ENCODE measurements at regions not wholly inside any gene's neighbourhood (a gene's known extent, or its start where the extent isn't known, plus 50 kb on each side); places are given as distances from the start of the nearest gene placed in this dataset.

- H3K36me3 ChIP-seq (replicated peaks; ENCODE audit: insufficient read depth, low read depth) = no peaks in the 10 kb centered on the region
- H3K27me3 ChIP-seq = no peaks in the 10 kb centered on the region
- TF ChIP-seq, protein P1, sequence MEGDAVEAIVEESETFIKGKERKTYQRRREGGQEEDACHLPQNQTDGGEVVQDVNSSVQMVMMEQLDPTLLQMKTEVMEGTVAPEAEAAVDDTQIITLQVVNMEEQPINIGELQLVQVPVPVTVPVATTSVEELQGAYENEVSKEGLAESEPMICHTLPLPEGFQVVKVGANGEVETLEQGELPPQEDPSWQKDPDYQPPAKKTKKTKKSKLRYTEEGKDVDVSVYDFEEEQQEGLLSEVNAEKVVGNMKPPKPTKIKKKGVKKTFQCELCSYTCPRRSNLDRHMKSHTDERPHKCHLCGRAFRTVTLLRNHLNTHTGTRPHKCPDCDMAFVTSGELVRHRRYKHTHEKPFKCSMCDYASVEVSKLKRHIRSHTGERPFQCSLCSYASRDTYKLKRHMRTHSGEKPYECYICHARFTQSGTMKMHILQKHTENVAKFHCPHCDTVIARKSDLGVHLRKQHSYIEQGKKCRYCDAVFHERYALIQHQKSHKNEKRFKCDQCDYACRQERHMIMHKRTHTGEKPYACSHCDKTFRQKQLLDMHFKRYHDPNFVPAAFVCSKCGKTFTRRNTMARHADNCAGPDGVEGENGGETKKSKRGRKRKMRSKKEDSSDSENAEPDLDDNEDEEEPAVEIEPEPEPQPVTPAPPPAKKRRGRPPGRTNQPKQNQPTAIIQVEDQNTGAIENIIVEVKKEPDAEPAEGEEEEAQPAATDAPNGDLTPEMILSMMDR (IDR thresholded peaks at IDR 0.05; ENCODE audit: poor library complexity) = no peak
- TF ChIP-seq EZH2 (IDR thresholded peaks at IDR 0.05; ENCODE audit: borderline replicate concordance) (no peak), EZH2phosphoT487 (IDR thresholded peaks at IDR 0.05; ENCODE audit: low read depth, severe bottlenecking, unreplicated experiment) (no peak)
Measured at GRCh38 chr5:26323794-26324193, 714.6 kb downstream of the CDH9 start.

GRCh38 chr5:26321278-26321677, 717.1 kb downstream of the CDH9 start:
- H3K4me3 ChIP-seq = no peak overlapping the region
- no peak overlapping the region for H3K27ac ChIP-seq

More at GRCh38 chr5:26323794-26324193, 714.6 kb downstream of the CDH9 start:
- Histone ChIP-seq H2AFZ (no peak overlapping the region), H3K4me2 (no peak overlapping the region), H3K9me3 (ENCODE audit: low read depth) (no peaks in the 10 kb centered on the region), H3K27ac (no peak overlapping the region), H3K79me2 (no peaks in the 10 kb centered on the region), H3K4me1 (ENCODE audit: insufficient read depth) (no peaks in the 10 kb centered on the region), H4K20me1 (ENCODE audit: insufficient read depth, poor library complexity, severe bottlenecking) (no peaks in the 10 kb centered on the region), H3K9me2 (replicated peaks; ENCODE audit: insufficient read depth) (no peaks in the 10 kb centered on the region), H3K4me3 (no peak overlapping the region)
- DNase-seq (ENCODE audit: low spot score) = no peak
- WGBS (ENCODE audit: low lambda C conversion rate, missing lambda C conversion rate) = 96% methylated on average over 13 of the region's 13 CpGs

DNA sequence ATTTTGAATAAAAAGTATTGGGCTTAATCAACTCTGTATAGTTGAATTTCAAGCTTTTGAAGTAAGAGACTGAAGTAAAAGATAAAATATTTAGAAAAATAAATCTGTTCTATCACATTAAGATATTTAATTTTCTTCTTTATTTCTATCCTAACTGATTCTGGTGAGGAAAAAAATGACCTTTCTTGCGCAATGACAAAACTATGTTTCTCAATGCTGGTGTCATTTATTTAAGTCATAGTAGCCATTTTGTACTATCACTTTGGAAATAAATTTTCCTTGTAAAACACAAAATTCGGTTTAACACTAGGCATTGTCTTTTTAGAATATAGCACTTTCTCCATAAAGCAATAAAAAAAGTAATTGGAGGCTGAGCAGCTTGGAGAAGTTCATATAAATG, 728.0 kb downstream of the CDH9 start:
- Histone ChIP-seq H2AFZ (no peak overlapping the region), H3K79me2 (no peaks in the 10 kb centered on the region), H3K4me1 (ENCODE audit: insufficient read depth) (no peaks in the 10 kb centered on the region), H3K36me3 (replicated peaks; ENCODE audit: insufficient read depth, low read depth) (no peaks in the 10 kb centered on the region), H3K4me2 (no peak overlapping the region), H4K20me1 (ENCODE audit: insufficient read depth, poor library complexity, severe bottlenecking) (no peaks in the 10 kb centered on the region), H3K4me3 (no peak overlapping the region), H3K27ac (no peak overlapping the region), H3K9me2 (replicated peaks; ENCODE audit: insufficient read depth) (no peaks in the 10 kb centered on the region), H3K9me3 (ENCODE audit: low read depth) (no peaks in the 10 kb centered on the region), H3K27me3 (no peaks in the 10 kb centered on the region)
- no peak for DNase-seq (ENCODE audit: low spot score)
- 71% methylated on average over 2 of the region's 2 CpGs for WGBS (ENCODE audit: low lambda C conversion rate, missing lambda C conversion rate)
- TF ChIP-seq, protein P1 (IDR thresholded peaks at IDR 0.05; ENCODE audit: poor library complexity) = no peak
- TF ChIP-seq EZH2 (IDR thresholded peaks at IDR 0.05; ENCODE audit: borderline replicate concordance) (no peak), EZH2phosphoT487 (IDR thresholded peaks at IDR 0.05; ENCODE audit: low read depth, severe bottlenecking, unreplicated experiment) (no peak)

More at GRCh38 chr5:26321278-26321677, 717.1 kb downstream of the CDH9 start:
- H3K9me2 ChIP-seq (replicated peaks; ENCODE audit: insufficient read depth) = no peaks in the 10 kb centered on the region
- no peak overlapping the region for H2AFZ ChIP-seq
- H3K36me3 ChIP-seq (replicated peaks; ENCODE audit: insufficient read depth, low read depth) = no peaks in the 10 kb centered on the region
- no peaks in the 10 kb centered on the region for H4K20me1 ChIP-seq (ENCODE audit: insufficient read depth, poor library complexity, severe bottlenecking)
- TF ChIP-seq, protein P1 (IDR thresholded peaks at IDR 0.05; ENCODE audit: poor library complexity) = no peak
- TF ChIP-seq EZH2 (IDR thresholded peaks at IDR 0.05; ENCODE audit: borderline replicate concordance) (no peak), EZH2phosphoT487 (IDR thresholded peaks at IDR 0.05; ENCODE audit: low read depth, severe bottlenecking, unreplicated experiment) (no peak)
- H3K79me2 ChIP-seq = no peaks in the 10 kb centered on the region
- H3K27me3 ChIP-seq = no peaks in the 10 kb centered on the region
- H3K9me3 ChIP-seq (ENCODE audit: low read depth) = no peaks in the 10 kb centered on the region
- WGBS (ENCODE audit: low lambda C conversion rate, missing lambda C conversion rate) = 79% methylated on average over 2 of the region's 2 CpGs
- no peak for DNase-seq (ENCODE audit: low spot score)
- H3K4me1 ChIP-seq (ENCODE audit: insufficient read depth) = no peaks in the 10 kb centered on the region
- H3K4me2 ChIP-seq = no peak overlapping the region

DNA sequence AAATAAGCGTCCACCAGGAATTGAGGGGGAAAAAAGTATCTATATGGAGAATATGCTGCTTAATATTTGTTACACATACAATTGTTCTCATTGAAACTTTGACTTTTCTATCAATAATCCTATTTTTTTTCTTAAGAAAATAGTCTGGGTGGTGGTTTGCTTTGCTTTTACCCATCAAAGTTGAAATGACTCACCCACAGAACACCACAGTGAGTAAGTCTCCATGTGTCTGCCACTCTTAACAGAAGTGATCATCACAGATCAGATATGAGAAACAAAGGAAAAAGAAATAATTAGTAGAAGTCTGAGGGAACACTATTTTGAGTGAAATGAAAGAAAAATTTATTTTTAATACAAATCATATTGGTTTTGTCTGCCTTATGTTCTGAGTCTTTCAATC, 742.8 kb downstream of the CDH9 start:
- H3K9me2 ChIP-seq (replicated peaks; ENCODE audit: insufficient read depth) = no peaks in the 10 kb centered on the region
- no peak overlapping the region for H3K4me2 ChIP-seq
- no peaks in the 10 kb centered on the region for H4K20me1 ChIP-seq (ENCODE audit: insufficient read depth, poor library complexity, severe bottlenecking)
- no peak overlapping the region for H2AFZ ChIP-seq
- H3K9me3 ChIP-seq (ENCODE audit: low read depth) = no peaks in the 10 kb centered on the region
- no peak overlapping the region for H3K27ac ChIP-seq
- H3K36me3 ChIP-seq (replicated peaks; ENCODE audit: insufficient read depth, low read depth) = no peaks in the 10 kb centered on the region
- no peak for DNase-seq (ENCODE audit: low spot score)
- no peaks in the 10 kb centered on the region for H3K79me2 ChIP-seq
- TF ChIP-seq, protein P1 (IDR thresholded peaks at IDR 0.05; ENCODE audit: poor library complexity) = no peak
- TF ChIP-seq EZH2 (IDR thresholded peaks at IDR 0.05; ENCODE audit: borderline replicate concordance) (no peak), EZH2phosphoT487 (IDR thresholded peaks at IDR 0.05; ENCODE audit: low read depth, severe bottlenecking, unreplicated experiment) (no peak)
- H3K4me3 ChIP-seq = no peak overlapping the region
- no peaks in the 10 kb centered on the region for H3K4me1 ChIP-seq (ENCODE audit: insufficient read depth)
- 86% methylated on average over 1 of the region's 1 CpG for WGBS (ENCODE audit: low lambda C conversion rate, missing lambda C conversion rate)
- H3K27me3 ChIP-seq = no peaks in the 10 kb centered on the region

Data from hepatocyte (in vitro differentiated cells).